Body of pancreas (tissue), 4 donors: ENCODE measurements at regions not wholly inside any gene's neighbourhood (a gene's known extent, or its start where the extent isn't known, plus 50 kb on each side); places are given as distances from the start of the nearest gene placed in this dataset.

Experiments
- POLR2A ChIP-seq, 3 donors: fragments of 450-650 bp; IDR thresholded peaks; one replicate each; pipeline ENCODE4 v1.6.1; 2016; ENCODE audit warnings: antibody characterized with exemption in 3 of 3, mild to moderate bottlenecking in 2 of 3
- TF ChIP-seq, protein P1 (sequence below), 7 experiments: fragments of 450-650 bp in 4 of 7; fragments of 200-600 bp in 3 of 7; sonication (generic) in 3 of 7; IDR thresholded peaks; one replicate each; pipeline ENCODE4 v1.5.1; 2016 to 2019; ENCODE audit warnings: antibody characterized with exemption in 7 of 7

DNA sequence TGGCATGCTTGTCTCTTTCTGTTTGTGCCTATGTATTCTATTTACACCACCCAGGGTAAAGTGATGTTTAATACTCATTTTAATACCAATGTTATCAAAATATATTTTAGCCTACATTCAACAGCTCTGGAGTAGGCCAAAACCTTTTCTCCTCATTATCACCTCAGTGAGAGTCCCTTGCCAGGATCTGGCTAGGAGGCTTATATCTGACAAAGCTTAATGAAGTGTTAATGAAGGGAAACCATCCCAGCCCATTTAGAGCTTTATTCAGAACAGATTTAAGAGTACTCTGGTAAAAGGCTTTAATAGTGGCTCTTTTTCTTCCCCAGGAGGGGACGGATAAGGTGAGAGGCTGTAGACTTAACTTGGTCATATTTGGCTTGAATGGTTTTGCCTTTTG lies 137.6 kb downstream of the GRIN2B start:
- TF ChIP-seq, protein P1, sequence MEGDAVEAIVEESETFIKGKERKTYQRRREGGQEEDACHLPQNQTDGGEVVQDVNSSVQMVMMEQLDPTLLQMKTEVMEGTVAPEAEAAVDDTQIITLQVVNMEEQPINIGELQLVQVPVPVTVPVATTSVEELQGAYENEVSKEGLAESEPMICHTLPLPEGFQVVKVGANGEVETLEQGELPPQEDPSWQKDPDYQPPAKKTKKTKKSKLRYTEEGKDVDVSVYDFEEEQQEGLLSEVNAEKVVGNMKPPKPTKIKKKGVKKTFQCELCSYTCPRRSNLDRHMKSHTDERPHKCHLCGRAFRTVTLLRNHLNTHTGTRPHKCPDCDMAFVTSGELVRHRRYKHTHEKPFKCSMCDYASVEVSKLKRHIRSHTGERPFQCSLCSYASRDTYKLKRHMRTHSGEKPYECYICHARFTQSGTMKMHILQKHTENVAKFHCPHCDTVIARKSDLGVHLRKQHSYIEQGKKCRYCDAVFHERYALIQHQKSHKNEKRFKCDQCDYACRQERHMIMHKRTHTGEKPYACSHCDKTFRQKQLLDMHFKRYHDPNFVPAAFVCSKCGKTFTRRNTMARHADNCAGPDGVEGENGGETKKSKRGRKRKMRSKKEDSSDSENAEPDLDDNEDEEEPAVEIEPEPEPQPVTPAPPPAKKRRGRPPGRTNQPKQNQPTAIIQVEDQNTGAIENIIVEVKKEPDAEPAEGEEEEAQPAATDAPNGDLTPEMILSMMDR (IDR thresholded peaks at IDR 0.05) = no peak
- TF ChIP-seq POLR2A (IDR thresholded peaks at IDR 0.05) = no peak
